Hematopoietic multipotent progenitor cell treated with erythropoietin and hydrocortisone succinate and interleukin-3 and kit ligand, for 6 days (in vitro differentiated cells): ENCODE measurements at regions not wholly inside any gene's neighbourhood (a gene's known extent, or its start where the extent isn't known, plus 50 kb on each side); places are given as distances from the start of the nearest gene placed in this dataset.

Experiments
- DNase-seq: peaks from one replicate; pipeline ENCODE4 v3.0.0-alpha.2; 2015

DNA sequence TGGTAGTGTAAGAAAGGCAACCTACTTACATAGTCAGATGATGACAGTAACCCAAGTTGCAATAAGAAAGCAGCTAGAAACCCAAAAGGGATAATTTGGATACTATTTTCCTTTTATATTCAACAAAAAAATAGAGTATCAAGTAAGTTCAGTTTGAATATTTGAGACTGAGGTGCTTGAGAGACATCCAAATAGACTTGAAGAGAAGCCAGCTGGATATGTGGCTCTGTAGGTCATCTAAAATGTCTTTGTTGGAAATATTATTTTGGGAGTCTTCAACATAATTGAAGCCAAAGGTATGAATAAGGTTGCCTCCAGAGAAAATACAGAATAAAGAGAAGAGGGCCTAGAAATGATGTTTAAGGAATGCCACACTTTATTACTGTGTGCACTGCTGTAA lies 438.2 kb upstream of the DIAPH2 start:
- no peak for DNase-seq
